ENCODE measurements at regions not wholly inside any gene's neighbourhood (a gene's known extent, or its start where the extent isn't known, plus 50 kb on each side); places are given as distances from the start of the nearest gene placed in this dataset.

GRCh38 chr9:108536836-108537601 is 318.8 kb downstream of the ACTL7B start:
- no peak for TF ChIP-seq EP300 (IDR thresholded peaks at IDR 0.05)
- TF ChIP-seq, protein P1, sequence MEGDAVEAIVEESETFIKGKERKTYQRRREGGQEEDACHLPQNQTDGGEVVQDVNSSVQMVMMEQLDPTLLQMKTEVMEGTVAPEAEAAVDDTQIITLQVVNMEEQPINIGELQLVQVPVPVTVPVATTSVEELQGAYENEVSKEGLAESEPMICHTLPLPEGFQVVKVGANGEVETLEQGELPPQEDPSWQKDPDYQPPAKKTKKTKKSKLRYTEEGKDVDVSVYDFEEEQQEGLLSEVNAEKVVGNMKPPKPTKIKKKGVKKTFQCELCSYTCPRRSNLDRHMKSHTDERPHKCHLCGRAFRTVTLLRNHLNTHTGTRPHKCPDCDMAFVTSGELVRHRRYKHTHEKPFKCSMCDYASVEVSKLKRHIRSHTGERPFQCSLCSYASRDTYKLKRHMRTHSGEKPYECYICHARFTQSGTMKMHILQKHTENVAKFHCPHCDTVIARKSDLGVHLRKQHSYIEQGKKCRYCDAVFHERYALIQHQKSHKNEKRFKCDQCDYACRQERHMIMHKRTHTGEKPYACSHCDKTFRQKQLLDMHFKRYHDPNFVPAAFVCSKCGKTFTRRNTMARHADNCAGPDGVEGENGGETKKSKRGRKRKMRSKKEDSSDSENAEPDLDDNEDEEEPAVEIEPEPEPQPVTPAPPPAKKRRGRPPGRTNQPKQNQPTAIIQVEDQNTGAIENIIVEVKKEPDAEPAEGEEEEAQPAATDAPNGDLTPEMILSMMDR (IDR thresholded peaks at IDR 0.05), result no peak
- no peak for TF ChIP-seq POLR2A (IDR thresholded peaks at IDR 0.05)
